ENCODE measurements at regions not wholly inside any gene's neighbourhood (a gene's known extent, or its start where the extent isn't known, plus 50 kb on each side); places are given as distances from the start of the nearest gene placed in this dataset.

- DNase-seq: no peak
Observed at GRCh38 chr3:117567382-117567781, 857.8 kb downstream of the TUSC7 start.

DNA sequence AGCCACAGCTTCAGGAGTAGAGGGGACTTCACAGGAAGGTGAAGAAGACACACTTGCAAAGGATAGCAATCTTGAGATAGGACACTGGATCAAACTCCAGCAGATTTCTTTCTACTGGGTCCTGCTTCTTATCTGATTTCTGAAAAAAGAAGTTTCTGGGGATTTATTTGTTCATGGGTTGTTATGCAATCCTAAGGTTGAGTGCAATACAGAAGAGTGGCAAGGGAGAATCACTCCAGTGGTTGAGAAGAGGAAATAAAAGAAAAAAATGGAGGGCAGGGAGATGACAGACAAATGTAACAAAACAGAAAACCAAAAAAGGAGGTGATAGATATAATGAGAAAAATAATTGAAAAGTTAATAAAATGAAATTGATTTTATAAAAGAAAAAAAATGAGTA lies 858.3 kb downstream of the TUSC7 start:
- DNase-seq: no peak

GRCh38 chr3:117572786-117573185 lies 863.2 kb downstream of the TUSC7 start:
- DNase-seq: no peak

DNA sequence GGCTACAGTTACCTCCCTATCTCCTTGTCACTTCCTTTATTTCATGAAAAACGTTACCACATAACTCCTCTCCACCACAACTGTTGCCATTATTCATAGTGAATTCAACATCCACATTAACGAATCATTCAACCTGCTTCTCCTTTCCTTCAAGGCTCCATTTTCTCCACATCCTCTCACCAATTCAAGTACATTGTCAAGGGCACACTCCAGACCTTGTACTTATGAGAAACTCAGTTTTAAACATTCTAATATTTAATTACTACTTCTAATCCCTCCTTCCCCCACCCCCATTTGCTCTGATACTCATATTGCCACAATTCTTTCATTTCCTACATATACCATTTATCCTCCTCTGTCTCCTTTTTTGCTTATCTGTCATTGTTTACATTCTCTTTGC lies 871.2 kb downstream of the TUSC7 start:
- DNase-seq: no peak

DNA sequence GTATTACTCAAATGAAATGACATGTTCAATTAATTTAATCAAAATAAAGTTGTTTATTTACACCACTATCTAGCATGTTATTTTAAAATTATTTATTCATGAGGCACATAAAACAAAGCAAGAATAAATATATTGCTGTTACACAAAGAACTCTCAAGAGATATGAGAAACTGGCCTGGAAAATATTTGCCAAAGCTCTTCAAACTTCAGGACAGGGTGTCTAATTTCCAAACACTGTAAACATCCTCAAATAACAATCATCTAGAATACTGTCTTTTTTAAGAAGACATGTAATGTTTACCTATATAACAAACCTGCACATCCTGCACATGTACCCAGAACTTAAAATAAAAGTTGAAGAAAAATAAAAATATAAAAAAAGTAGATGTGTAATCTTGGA lies 876.6 kb downstream of the TUSC7 start:
- no peak for DNase-seq

DNA sequence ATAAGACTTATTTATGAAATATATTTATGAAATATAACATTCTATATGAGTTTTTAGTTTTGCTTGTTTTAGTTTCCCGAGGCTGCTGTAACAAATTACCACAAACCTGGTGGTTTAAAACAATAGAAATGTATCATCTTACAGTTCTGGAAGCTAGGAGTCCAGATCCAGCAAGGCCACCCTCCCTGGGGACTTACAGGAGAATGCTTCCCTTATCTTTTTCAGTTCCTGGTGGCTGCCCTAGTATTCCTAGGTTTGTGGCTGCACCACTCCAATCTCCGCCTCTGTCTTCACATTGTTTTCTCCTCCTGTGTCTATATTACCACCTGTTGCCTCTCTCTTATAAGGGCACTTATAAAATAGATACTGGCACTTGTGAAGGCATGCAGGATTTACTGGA lies 877.8 kb downstream of the TUSC7 start:
- no peak for DNase-seq

DNA sequence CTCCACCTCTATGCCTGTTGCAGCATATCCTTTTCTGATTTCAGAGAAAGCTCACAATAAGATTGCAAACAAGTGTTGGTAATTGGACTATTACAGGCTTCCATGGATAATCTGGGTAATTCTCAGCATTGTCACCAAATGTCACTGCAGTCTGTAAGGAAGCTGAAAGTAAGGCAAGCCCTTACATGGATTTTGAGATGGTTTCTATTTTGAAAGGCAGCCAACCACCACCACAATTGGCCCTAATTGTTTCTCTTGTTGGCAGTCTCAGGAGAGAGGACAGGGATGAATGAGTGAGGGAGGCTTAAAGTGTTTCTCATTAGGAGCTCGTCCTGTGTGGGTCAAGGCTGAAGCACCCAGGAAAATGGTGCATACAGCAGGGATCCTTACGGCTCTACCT lies 879.9 kb downstream of the TUSC7 start:
- DNase-seq: peak in 5 of 14 donors; percentile 3 to 17 (median 9)

DNA sequence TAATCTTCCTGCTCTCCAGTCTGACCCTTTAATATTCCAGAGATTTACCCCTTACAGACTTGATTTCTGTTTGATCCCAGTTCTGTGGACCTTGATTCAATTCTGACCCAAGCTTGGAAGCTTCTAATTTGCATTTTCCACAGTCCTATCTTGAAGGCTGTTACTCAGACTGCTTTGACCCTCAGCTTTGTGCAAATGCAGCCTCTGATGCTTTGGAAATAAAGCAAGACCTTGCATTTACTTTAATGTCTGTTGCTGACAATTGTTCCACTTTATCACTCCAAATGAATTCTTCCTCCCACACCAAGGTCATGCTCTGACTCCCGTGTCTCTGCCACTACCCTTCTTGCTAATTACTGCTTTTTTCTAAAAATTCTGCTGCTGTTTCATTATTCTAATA lies 886.0 kb downstream of the TUSC7 start:
- no peak for DNase-seq

- no peak for DNase-seq
Observed at GRCh38 chr3:117596503-117596902, 886.9 kb downstream of the TUSC7 start.

- no peak for DNase-seq
Observed at GRCh38 chr3:117597865-117598264, 888.3 kb downstream of the TUSC7 start.

GRCh38 chr3:117600112-117600511 lies 890.5 kb downstream of the TUSC7 start:
- DNase-seq: no peak

DNA sequence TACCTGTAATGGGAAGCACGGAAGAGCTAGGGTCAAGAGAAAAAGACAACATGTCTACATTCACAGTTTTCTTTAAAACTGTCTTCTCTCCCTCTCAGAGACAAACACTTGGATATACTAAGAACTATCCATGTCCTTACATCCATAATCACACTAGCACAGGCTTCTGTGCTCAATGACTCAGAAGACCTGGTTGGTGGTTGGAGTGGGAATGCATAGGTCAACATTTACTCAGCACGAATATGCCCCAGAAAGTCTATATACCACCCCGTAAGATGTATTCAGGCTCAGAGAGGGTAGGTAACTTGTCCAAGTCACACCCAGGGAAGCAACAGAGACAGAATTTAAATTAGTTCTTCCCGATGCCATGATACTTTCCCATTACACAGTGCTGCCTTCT lies 891.1 kb downstream of the TUSC7 start:
- no peak for DNase-seq

GRCh38 chr3:117602058-117602644 lies 892.6 kb downstream of the TUSC7 start:
- no peak for DNase-seq

- DNase-seq: peak in 1 of 14 donors; percentile 5
Observed at GRCh38 chr3:117603097-117603496, 893.5 kb downstream of the TUSC7 start.

GRCh38 chr3:117606866-117607265 lies 897.3 kb downstream of the TUSC7 start:
- DNase-seq: no peak

DNA sequence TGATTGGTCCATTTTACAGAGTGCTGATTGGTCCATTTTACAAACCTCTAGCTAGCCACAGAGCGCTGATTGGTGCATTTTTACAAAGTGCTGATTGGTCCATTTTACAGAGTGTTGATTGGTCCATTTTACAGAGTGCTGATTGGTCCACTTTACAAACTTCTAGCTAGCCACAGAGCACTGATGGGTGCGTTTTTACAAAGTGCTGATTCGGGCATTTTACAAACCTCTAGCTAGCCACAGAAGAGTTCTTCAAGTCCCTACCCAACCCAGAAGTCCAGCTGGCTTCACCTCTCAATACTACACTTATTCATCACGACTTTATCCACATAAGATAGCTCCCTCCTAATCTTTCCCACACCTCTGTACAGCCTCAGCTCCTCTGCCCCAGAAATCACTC lies 899.8 kb downstream of the TUSC7 start:
- DNase-seq: no peak

DNA sequence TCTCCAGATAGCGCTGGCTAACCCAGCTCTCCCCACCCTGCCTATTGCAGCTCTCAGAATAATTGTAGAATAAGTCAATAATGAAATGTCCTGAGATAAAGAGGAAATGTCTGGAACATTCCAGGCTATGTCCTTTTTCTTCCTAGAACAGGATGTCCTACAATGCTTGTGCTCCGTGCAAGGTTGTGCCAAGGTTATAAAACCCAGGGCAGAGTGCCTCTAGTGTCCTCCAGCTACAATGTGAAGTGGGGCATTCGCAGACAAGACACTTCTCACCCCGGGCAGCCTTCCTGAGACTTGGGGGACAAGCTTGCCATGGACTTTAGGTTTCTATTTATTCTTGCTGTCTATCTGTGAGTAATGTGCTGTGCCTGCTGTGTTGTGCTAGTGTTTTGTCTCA lies 900.6 kb downstream of the TUSC7 start:
- peak in 4 of 14 donors; percentile 6 to 27 (median 14) for DNase-seq

GRCh38 chr3:117611211-117611610 lies 901.6 kb downstream of the TUSC7 start:
- no peak for DNase-seq

DNA sequence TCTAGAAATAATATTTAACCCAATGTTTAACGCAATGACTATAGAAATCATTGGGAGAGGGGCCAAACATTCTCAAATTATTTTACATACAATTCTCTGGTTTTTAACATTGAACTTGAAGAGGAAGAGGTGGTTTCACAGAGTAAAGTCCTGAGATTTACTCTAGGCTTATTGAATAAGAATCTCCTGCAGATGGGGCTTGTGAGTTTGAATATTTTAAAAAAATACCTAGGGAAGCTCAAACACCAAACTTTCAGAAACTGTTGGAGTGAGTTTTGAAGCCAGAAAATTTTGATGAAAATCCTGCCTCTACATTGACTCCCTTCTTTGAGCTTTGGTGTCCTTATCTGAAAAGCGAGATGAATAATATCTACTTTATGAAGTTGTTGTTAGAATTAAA lies 906.6 kb downstream of the TUSC7 start:
- no peak for DNase-seq

DNA sequence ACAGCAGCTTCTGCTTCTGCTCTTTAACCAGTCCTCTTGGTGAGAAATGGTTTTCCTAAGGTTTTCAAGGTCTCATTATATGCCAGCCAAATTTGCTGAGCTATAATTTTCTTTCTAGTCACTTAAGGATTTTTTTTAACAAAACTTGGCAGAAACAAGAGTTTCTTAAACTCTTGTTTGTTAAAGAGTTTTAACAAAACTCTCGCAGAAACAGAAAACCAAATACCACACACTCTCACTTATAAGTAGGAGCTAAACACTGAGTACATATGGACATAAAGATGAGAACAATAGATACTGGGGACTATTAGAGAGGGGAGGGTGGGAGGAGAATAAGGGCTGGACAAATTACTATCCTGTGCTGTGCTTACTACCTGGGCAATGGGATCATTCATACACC lies 908.3 kb downstream of the TUSC7 start:
- no peak for DNase-seq

DNA sequence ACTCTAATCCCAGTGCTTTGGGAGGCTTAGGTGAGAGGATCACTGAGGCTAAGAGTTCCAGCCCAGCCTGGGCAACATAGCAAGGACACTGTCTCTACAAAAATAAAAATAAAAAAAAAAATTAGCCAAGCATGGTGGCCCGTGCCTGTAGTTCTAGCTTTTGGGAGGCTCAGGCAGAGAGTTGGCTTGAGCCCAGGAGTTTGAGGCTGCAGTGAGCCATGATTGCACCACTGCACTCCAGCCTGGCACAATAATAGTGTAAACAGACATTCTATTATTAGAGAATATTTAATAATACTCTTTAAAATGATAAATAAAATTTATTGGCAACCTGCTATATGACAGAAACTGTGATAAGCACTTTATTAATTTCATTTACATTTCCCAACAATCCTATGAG lies 908.9 kb downstream of the TUSC7 start:
- DNase-seq: no peak

GRCh38 chr3:117619805-117620204 lies 910.2 kb downstream of the TUSC7 start:
- DNase-seq: no peak

- no peak for DNase-seq
Observed at GRCh38 chr3:117622171-117622841, 912.7 kb downstream of the TUSC7 start.

- DNase-seq: no peak
Observed at GRCh38 chr3:117624424-117624823, 914.8 kb downstream of the TUSC7 start.

DNA sequence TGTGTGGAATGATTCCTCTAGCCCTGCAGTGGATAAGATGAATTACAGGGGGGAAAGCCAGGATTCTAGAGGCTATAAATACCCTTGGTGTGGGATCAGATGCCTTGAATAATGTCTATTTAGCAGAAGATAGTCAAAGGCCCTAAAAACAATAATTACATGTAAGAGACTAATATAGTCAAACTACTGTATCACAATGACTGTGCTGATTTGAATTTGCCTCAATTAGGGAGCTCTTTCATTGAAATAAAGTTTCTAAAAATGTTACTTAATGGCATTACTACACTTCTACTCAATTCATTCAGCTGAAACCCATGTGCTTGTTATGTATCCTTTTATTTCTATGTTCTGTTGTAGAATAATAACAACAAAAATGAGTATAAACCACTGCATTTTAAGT lies 915.6 kb downstream of the TUSC7 start:
- no peak for DNase-seq

All from C1 segment of cervical spinal cord (tissue), 14 donors.